ENCODE measurements at regions not wholly inside any gene's neighbourhood (a gene's known extent, or its start where the extent isn't known, plus 50 kb on each side); places are given as distances from the start of the nearest gene placed in this dataset.
"Not testable (repeated sequence)": the region's sequence is repeated elsewhere in the genome, so short reads cannot be mapped to it uniquely, and the experiment has no call there.

DNA sequence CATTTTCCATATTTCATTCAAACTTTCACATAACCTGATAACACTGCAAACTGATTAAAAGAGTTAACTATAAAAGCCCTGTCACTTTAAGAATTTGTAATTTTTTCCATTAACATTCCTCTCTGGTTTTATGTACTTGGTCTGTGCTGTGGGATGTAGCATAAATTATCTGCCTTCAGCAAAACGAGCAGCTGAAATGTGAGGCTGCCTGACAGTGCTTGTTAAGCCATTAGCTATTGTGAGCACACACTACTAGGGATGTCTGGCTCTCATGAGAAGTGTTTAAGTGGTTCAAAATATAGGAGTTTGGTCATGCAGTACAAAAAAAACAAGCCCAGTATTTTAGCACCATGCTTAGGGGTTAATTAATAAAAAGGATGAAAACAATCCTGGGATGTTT is 63.0 kb downstream of the HOXA1 start:
- peak; percentile 21 for DNase-seq

DNA sequence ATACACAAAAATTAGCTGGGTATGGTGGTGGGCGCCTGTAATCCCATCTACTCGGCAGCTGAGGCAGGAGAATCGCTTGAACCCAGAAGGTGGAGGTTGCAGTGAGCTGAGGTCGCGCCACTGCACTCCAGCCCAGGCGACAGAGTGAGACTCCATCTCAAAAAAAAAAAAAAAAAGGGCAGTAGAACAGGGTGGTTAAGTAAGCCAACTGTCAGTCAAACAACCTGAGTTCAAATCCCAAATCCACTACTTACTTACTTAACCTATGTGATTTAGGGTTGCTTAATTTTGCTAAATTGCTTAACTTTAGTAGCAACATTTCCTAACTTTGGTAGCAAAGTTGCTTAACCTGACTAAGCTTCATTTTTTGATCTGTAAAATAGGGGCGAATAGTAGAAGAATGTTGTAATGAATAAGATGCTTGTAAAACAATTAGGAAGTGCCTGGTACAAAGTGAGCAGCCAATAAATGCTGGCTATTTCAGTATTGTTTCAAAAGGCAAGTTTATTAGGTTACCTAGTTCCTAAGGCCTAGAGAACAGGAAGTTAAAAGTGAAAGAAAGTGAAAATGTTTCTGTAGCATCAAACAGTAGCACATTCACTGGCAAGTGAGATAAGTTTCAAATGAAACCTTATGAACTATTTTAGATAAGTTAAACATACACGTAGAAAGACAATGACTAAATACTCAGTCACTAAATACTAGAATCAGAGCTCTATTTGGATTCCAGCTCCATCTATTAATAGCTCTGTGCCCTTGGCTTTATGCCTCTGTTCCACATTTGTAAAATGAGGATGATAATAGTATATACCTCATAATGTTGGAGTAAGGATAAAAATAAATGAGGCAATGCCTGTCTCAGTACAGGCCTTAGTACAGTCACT is 64.3 kb downstream of the HOXA1 start:
- DNase-seq, result no peak

DNA sequence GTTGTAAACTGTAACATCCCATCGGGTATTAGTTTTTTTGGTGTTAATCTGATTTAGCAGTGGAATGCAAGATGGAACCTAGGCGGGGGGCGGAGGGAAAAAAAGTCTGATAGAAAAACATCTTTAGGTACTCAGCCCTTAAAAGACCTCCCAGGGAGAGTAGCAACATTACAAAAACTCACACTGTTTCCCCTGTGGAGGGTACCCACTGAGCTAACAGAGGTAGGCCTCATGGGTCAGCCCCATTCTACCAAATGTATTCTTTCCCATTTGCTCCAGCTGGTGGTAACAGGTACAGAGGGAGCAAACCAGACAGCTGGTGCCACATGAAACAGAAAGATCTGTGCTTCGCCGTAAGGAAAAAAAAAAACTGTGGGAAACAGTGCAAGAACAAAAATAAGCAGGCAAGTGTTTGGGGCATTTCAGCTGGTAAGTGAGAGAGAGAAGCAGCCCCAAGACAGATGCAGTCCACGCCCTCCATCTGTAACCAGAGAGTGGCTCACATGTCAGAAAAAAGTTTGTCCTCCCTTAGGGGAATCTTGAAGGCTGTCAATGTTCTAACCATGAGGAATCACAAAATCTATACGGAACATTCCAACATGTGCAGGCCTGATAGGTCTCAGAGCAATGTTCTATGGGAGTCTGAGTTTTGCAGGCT is 65.3 kb downstream of the HOXA1 start:
- peak; percentile 46 for DNase-seq

DNA sequence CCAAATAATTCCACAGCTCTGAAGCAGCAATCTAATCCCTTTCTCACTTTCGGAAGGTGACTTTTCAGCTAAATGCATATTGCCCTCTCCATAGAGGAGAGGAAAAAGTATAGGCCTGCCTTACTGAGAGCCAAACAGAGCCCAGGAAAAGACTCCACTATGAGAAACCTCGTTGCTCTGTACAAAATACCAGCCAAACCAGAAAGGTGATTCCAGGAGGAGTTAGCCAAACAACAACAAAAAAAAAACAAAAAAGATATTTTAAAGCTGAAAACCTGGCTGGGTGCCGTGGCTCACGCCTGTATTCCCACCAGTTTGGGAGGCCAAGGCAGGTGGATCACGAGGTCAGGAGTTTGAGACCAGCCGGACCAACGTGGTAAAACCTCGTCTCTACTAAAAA is 70.5 kb downstream of the HOXA1 start:
- DNase-seq, result no peak

DNA sequence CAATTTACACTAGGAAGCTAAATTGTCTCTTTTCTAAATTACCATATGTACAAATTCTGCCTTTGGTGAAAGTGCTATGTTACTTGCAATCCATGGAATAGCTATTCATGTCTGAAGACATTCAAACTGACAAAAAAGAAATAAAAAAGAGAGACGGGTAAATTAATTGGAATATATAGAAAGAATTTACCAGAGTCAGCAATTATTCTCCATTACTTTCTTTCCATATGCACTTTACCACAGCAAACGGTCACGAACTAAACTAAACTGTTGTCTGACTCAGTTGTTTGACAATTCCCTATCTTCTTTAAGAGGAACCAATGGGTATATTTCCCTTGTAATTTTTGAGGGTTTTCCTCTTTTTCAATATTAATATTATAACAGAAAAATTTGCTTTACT is 85.7 kb downstream of the HOXA1 start:
- no peak for DNase-seq

DNA sequence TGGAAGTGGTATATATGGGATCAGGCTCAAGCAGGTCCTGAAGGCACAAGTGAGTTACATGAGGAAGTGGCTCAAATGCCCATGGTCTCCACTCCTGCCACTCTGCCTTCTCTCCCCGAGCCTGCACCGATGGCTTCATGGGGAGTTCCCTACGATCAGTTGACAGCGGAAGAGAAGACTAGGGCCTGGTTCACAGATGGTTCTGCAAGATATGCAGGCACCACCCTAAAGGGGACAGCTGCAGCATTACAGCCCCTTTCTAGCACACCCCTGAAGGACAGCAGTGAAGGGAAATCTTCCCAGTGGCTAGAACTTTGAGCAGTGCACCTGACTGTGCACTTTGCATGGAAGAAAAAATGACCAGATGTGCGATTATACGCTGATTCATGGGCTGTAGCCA is 95.3 kb downstream of the HOXA1 start:
- DNase-seq, result no peak

DNA sequence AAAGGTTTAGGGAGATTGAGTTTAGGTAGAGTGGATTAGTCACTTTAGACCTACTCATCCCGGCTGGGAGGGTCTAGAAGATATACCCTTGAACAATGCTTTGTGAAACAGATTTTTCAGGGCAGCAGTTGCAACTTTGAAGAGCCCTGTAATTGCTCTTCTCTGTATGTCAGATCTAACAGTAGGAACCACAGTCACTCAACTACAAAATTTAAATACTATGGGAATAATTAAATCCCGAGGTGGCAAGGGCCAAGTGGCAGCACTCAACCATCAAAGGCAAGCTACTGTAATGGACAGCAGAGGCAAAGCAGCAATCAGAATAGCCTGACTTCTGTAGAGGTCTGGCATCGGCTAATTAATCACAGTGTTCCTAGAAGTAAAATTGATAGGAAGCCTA is 97.5 kb downstream of the HOXA1 start:
- DNase-seq, result peak; percentile 21

DNA sequence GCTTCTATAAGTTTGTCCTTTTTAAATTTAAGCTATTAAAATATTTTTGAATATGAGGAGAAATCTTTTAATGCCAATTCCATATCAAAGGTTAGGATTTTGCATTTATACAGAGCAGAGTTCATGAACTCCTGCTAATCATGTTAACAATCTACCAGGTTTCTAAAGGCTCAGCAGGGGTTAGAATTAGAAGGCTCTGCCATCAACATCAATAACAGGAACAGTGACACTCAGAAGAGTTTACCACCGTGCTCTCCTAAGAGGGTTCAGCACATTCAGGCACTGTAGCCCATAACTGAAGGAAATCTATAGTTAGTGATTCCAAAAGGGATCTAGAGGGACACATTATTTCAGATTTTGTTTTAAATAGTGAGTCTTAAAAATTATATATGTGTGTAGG is 100.1 kb downstream of the HOXA1 start:
- peak; percentile 80 for DNase-seq

DNA sequence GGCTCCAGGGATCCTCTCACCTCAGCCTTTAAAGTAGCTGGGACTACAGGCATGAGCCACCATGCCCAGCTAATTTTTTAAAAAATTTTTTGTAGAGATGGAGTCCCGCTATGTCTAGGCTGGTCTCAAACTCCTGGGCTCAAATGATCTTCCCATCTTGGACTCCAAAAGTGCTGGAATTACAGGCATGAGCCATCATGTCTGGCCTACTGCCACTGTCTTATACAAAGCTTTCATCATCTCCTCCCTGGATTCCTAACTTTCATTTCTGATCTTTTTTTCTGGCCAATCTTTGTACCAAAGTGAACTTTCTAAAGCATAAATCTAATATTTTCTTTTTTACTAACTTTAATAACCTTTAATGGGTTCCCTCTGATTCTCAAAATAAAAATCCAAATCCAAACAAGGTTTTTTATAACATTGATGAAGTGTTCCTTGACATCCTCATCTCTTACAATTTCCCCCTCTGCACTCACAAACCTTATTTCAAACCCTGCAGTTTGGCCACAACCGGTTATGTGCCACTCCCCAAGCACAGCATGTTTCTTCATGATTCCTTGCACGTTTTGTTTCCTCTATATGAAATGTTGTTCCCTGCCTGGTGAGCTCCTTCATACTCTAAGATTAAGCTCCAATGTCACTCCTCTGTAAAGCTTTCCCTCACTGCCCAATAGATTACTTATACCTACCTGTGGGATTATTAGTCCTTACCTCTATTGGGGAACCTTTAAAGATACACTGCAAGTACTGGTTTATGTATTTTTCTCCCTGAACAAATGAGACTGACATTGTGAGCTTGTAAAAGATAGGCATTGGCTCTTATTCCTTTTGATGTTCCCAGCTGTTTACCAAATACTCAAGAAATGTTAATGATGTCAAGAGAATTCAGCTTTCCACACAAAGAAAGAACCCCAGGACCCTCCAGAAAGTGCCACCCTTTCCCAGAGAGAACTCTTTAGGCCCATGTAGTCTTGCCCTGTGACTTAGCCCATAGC is 101.7 kb downstream of the HOXA1 start:
- DNase-seq, result peak; percentile 11

DNA sequence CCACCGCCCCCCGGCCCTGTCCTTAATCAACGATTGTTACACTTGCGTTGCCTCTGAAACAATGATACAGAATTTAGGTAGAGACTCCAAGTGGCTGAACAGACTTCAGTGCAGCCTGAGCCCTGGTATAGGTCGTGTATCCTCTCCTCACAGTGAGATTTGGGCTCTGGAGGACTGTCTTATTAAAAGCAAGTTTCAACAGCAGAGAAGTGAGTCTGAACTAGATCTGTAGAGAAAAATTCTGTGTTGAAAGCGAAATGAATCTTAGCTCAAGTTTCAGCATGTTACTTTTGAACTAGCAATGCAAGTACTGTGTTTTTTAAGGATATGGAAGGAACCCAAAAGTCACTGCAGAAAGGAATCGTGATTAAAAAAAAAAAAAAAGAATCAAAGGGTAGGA is 103.1 kb downstream of the HOXA1 start:
- DNase-seq, result no peak

DNA sequence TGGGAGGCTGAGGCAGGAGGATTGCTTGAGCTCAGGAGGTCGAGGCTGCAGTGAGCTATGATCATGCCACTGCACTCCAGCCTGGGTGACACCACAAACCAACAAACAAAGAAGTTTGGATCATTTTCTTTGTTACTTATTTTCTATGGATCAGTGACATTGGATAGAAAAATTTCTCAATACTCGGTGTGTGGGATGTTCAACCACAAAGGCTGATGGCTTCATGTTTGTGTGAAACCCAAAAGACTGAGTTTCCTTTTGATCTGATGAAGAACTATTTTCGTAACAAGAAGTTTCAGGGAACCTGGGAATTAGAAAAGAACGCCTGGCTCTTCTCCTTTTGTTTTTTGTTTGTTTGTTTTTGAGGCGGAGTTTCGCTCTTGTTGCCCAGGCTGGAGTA is 104.0 kb downstream of the HOXA1 start:
- DNase-seq, result no peak

DNA sequence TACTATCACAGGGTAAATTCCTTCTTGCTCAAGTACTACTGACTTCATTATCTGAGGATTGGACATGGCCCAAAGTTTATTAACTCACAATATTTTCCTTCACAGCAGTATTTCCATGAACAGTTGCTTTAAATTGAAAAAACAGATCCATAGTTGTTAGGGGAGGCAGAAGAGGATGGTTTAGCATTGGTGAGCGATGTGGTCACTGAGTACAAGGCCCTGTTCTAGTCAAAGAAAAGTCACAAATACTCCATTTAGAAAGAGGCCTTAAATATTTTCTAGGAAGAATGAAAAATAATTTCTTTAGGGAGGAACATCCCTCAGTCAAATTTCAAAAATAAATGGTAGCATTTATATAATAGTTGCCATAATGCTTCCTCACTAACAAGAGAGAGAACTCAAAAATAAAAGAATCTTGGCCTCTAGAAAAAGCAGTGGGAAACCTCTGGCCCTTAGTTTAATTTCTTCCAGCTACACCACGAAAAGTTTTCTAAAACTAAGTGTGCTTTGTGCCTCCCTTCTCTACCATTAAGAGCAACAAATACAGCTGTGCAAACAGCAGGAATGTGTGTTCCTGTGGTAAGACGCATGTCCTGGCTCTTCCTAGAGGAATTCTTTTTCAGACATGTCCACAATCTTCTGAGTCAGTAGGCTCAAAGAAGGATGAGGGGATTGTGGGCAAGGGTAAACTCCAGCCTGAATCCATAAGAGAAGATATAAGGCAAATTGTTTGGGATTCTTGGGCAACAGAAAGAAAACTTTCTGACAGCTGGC is 105.7 kb downstream of the HOXA1 start:
- no peak for DNase-seq

DNA sequence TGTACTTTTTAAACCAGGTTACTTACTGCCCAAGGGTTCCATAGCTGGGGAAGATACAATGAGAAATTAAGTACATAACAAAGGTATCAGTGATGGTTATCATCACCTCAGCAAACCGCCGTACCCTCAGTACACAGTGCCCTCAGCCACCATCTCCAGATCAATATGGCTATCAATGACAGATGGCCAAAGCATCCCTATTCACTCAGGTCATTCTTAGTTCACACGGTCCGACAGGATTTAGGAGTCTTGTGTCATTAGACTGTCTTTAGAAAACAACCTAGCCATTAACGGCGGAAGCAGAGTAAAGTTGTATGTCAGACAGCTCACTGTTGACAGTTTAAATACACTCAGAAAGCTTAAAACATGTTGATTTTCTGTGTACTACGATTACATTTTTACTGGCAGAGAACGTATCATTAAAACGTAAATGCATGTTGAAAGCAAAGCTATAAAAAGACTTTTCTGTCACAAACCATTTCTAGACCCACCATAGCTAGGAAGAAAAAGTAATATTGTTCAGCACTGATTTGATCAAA is 106.9 kb downstream of the HOXA1 start:
- peak; percentile 11 for DNase-seq

DNA sequence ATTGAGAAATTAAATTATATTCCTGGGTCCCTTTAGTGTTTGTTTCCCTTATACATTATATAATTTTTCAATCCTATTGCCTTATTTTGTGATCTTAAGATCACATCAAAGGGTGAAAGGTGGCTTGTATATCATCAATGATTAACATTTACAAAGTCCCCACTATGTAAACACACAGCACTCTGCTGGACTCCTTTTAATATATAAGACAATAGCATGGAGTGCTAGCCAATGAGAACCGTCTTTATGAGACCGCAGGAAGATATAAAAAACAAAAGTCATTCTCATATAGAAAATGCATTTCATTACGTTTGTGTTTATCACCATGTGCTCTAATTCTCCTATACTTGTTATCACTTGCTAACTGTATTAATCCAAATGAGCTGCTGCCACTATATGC is 108.5 kb downstream of the HOXA1 start:
- no peak for DNase-seq

DNA sequence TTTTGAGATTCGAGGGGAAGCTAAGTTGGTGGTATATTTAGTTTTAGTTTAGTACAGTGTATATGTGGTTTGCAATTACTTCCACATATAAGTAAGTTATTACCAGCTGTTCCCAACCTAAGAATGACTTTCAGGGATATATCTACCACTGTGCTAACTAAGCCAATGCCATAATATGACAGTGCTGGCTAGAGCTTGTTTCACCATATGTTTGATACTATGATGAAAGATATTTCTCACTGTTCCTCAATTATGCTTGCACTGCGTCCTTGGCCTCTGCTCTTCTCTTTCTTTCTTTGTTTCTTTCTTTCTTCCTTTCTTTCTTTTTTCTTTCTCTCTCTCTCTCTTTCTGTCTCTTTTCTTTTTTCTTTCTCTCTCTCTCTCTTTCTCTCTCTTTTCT is 113.8 kb upstream of the SKAP2 start:
- DNase-seq, result no peak

DNA sequence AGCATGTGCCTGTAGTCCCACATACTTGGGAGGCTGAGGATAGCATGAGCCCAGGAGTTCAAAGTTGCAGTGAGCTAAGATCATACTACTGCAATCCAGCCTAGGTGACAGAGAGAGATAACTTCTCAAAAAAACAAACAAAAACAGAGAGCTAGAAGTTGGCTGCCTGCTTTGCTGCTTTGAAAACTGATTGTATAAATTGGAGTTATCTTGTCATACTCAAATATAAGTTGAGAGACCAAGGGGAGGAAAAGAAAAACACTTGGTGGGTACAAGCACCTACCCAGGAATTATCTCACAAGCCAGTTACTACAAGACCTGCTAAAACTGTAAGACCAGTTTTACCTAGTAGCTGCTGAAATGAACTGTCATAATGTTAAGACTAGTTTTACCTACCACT is 112.5 kb upstream of the SKAP2 start:
- no peak for DNase-seq

DNA sequence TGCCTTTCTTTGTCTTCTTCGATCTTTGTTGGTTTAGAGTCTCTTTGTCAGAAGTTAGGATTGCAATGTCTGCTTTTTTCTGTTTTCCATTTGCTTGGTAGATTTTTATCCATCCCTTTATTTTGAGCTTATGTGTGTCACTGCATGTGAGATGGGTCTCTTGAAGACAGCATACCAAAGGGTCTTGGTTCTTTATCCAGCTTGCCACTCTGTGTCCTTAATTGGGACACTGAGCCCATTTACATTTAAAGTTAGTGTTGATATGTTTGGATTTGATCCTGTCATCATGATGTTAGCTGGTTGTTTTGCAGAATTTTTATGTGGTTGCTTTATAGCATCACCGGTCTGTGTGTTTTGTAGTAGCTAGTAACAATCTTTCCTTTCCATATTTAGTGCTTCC is 107.5 kb upstream of the SKAP2 start:
- not testable (repeated sequence) for DNase-seq

DNA sequence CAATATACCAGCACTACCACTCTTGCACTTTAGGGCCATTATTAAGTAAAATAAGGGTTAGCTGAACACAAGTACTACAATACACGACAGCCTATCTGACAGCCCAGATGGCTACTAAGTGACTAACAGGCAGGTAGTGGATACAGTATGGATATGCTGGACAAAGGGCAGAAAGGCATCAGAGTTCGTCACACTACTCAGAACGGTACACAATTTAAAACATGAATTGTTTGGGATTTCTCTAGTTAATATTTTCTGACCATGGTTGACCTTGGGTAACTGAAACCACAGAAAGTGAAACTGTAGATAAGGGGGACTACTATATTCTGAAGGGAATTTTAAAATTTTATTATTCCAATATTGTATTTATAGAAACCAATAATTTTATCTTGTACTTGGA is 101.3 kb upstream of the SKAP2 start:
- DNase-seq, result no peak

DNA sequence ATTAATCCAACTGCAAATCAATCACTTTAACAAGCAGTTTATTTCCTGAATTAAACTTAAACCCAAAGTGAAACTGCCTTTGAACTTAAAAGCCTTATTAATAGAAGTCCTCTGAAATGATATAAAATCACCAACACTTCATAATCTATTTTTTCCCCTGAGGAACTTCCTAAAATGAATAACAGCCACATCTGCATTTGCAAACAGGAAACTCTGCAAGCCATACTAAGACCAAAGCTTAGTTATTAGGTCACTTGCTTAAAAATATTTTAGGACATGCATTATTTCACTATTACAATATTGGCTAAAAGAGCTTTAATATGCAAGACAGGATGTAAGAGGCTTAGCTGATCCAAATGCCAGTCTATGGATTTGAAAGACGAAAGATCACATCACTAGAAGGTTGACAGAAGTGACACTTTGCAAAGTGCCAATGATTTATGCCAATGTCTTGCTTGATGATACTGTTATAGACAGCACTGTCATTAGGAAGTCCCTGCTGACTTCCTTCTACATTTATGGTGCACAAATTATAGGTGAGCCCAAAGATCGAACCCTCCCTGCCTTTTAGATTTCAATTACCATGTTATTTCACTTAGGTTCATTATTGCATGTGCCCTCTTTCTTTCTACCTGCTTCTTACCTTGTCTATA is 99.9 kb upstream of the SKAP2 start:
- peak; percentile 12 for DNase-seq

DNA sequence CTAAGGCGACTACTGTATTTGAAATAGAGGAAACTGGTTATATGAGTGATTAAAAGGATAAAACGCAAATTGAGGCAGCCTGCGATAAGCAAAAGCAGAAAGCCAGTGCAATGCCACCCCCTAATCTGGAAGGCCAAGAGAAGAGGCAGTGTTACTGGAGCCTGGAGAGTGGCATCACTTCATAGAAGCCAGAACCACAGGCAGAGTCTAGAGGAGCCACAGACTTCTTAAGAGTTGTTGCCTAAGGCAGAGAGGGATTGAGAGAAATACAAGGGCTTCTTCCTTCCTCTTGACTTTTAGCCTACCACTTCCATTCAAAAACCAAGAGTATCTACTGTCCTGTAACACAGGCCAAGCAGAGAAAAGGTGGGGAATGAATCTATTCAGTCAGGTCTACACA is 94.9 kb upstream of the SKAP2 start:
- DNase-seq, result no peak

DNA sequence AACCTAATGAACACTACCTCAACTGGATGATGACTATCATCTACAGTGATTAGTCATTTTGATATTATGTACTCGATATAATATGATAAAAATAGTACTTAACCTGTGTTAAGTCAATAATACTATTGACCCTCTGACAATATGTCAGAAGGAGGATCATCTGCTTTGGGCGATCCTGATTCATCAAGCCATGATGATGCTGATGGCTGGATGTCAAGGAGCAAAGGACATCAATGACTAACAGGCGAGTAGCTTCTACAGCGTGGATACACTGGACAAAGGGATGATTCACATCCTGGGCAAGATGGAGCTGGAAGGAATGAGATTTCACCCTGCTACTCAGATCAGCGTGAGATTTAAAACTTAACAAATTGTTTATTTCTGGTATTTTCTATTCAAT is 94.4 kb upstream of the SKAP2 start:
- DNase-seq, result no peak

DNA sequence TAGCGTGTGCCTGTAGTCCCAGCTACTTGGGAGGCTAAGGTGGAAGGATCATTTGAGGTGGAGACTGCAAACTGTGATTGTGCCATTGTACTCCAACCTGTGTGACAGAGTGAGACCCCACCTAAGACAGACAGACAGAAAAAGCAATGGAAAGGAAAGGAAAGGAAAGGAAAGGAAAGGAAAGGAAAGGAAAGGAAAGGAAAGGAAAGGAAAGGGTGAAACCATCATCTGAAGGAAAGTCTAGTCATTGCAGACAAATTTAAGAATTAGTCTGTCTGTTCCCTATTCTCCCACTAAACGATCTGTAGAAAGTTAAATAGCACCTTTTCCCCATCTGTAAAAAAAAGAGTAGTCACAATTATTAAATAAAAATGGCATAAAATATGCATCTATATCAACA is 91.1 kb upstream of the SKAP2 start:
- no peak for DNase-seq

Measured in NCI-H82 (cell line).